HepG2 (cell line): ENCODE measurements at regions not wholly inside any gene's neighbourhood (a gene's known extent, or its start where the extent isn't known, plus 50 kb on each side); places are given as distances from the start of the nearest gene placed in this dataset.

Experiments
- ATAC-seq: fragments of 200-7000 bp; cut with Tn5 transposase; 3 replicates; pipeline ENCODE4 v1.9.1; 2020; ENCODE audit warnings: mild to moderate bottlenecking, moderate library complexity
- BruUV-seq: library from RNA; stranded (reverse); fragments of 400-500 nt; replicated peaks from 2 replicates; lab custom pipeline; 2021; lab: Mats Ljungman, UMichigan
- CTCF ChIA-PET: fragments of 300-600 bp; formaldehyde crosslinking; extraction: SDS; loops from one replicate; lab custom pipeline; 2021; ENCODE audit warnings: low total read pairs, inconsistent platforms, low intra/inter-chr PET ratio; lab: Yijun Ruan, JAX
- POLR2A ChIA-PET: fragments of 350-600 bp; sonication (Branson Sonifier 250); formaldehyde crosslinking; loops from one replicate; lab custom pipeline; 2020; ENCODE audit warnings: antibody characterized with exemption, inconsistent platforms; lab: Yijun Ruan, JAX
- DNase-seq: peaks from one replicate; pipeline ENCODE4 v3.0.0-alpha.2; 2015; ENCODE audit warnings: low spot score
- FAIRE-seq: peaks from 3 replicates; lab custom pipeline; 2011; peaks lifted over from hg19 to GRCh38; lab: Jason Lieb, UNC
- H2AFZ ChIP-seq: one replicate; pipeline ENCODE4 v1.6.1; 2011; ENCODE audit warnings: low read length, inconsistent platforms
- H3K27ac ChIP-seq: fragments of 300-600 bp; 3 replicates; pipeline ENCODE4 v1.8.0; 2011; ENCODE audit warnings: mixed run types, mild to moderate bottlenecking, mixed read lengths, low read length, inconsistent platforms; ENCODE audit not compliant: insufficient read depth; ENCODE audit errors: extremely low read length
- H3K27me3 ChIP-seq, 2 experiments: fragments of 200-600 bp in 1 of 2; 2 replicates in 1 of 2; 3 replicates in 1 of 2; pipeline versions ENCODE4 v1.6.0 to v1.8.0; 2011; ENCODE audit warnings: low read length in 2 of 2, mild to moderate bottlenecking in 2 of 2, moderate library complexity in 2 of 2, inconsistent platforms in 1 of 2; ENCODE audit not compliant: insufficient read depth in 2 of 2, control insufficient read depth in 1 of 2
- H3K36me3 ChIP-seq, 2 experiments: fragments of 200-600 bp in 1 of 2; replicated peaks in 1 of 2; 2 replicates in 1 of 2; 3 replicates in 1 of 2; pipeline versions ENCODE4 v1.5.1 to v1.8.0; 2011; ENCODE audit warnings: low read length in 2 of 2, inconsistent platforms in 1 of 2; ENCODE audit not compliant: insufficient read depth in 2 of 2, control insufficient read depth in 1 of 2
- H3K4me1 ChIP-seq: 2 replicates; pipeline ENCODE4 v1.5.1; 2012; ENCODE audit warnings: low read length, inconsistent platforms; ENCODE audit not compliant: insufficient read depth
- H3K4me2 ChIP-seq: 2 replicates; pipeline ENCODE4 v1.6.0; 2011; ENCODE audit warnings: low read depth, low read length, inconsistent platforms
- H3K4me3 ChIP-seq, 3 experiments: fragments of 200-600 bp in 1 of 3; sonication (generic), shearing (Covaris generic) in 1 of 3; replicated peaks in 1 of 3; 2 replicates each; pipeline ENCODE4 v1.5.1; 2011 to 2016; ENCODE audit warnings: low read length in 3 of 3, inconsistent platforms in 2 of 3, low read depth in 2 of 3, mild to moderate bottlenecking in 2 of 3, control low read depth in 1 of 3, mixed read lengths in 1 of 3; ENCODE audit not compliant: insufficient read depth in 1 of 3
- H3K79me2 ChIP-seq: one replicate; pipeline ENCODE4 v1.6.1; 2011; ENCODE audit warnings: low read length, inconsistent platforms; ENCODE audit not compliant: insufficient read depth
- H3K9ac ChIP-seq: 2 replicates; pipeline ENCODE4 v1.6.0; 2011; ENCODE audit warnings: mild to moderate bottlenecking, low read depth, low read length, inconsistent platforms; ENCODE audit not compliant: insufficient read depth
- H3K9me3 ChIP-seq: 2 replicates; pipeline ENCODE4 v1.5.1; 2012; ENCODE audit warnings: mild to moderate bottlenecking, low read length
- H4K20me1 ChIP-seq: 2 replicates; pipeline ENCODE4 v1.6.0; 2011; ENCODE audit warnings: inconsistent platforms, mild to moderate bottlenecking, low read length, moderate library complexity; ENCODE audit not compliant: insufficient read depth
- AKNA ChIP-seq: sonication (generic); formaldehyde crosslinking; IDR thresholded peaks from 2 replicates; pipeline ENCODE4 v1.4.0; 2020; ENCODE audit warnings: missing genetic modification reagents, borderline replicate concordance
- HIVEP1 ChIP-seq: sonication (generic); formaldehyde crosslinking; IDR thresholded peaks from 2 replicates; pipeline ENCODE4 v1.4.0; 2020; ENCODE audit warnings: mild to moderate bottlenecking, missing genetic modification reagents
- HMGXB3 ChIP-seq: sonication (generic); formaldehyde crosslinking; IDR thresholded peaks from 2 replicates; pipeline ENCODE4 v1.4.0; 2020; ENCODE audit warnings: missing genetic modification reagents, borderline replicate concordance
- KIAA2018 ChIP-seq: sonication (generic); formaldehyde crosslinking; IDR thresholded peaks from 2 replicates; pipeline ENCODE4 v1.5.0; 2020; ENCODE audit warnings: mild to moderate bottlenecking, missing genetic modification reagents, borderline replicate concordance
- TFDP2 ChIP-seq: sonication (generic); formaldehyde crosslinking; IDR thresholded peaks from 2 replicates; pipeline ENCODE4 v1.4.0; 2020; ENCODE audit warnings: missing genetic modification reagents
- WGBS: methylation state at CpG from one replicate; pipeline ENCODE4 v1.1.6; 2017; ENCODE audit warnings: low lambda C conversion rate; 5-methylcytosine and 5-hydroxymethylcytosine counted together
- in situ Hi-C: cut with HindIII; loops from 2 replicates; pipeline ENCODE4 v1.10.0; 2017; ENCODE audit warnings: low pct_unique_long_range_greater_than_20kb; ENCODE audit not compliant: extremely low pct_ligation_motif_present
- intact Hi-C: fragments of 100-400 bp; cut with micrococcal nuclease; formaldehyde crosslinking; loops from one replicate; pipeline ENCODE4 v1.10.0; 2022; ENCODE audit not compliant: unreplicated experiment

GRCh38 chr11:27210531-27210930 lies 152.5 kb downstream of the CCDC34 start:
- H3K4me1 ChIP-seq: peaks cover 35% of the 10 kb centered on the region
- H3K79me2 ChIP-seq: no peaks in the 10 kb centered on the region
- H3K27ac ChIP-seq: no peak overlapping the region
- H4K20me1 ChIP-seq: no peaks in the 10 kb centered on the region
- no peaks in the 10 kb centered on the region for H3K27me3 ChIP-seq
- POLR2A ChIA-PET: no interaction called here
- DNase-seq (no peak), ATAC-seq (no peak), FAIRE-seq (no peak)
- 60% methylated on average over 5 of the region's 5 CpGs for WGBS
- no peak overlapping the region for H3K4me3 ChIP-seq
- intact Hi-C loops (no loop called here), in situ Hi-C loops (no loop called here)
- BruUV-seq: no TSS peak
- CTCF ChIA-PET: no interaction called here
- H3K4me2 ChIP-seq: no peak overlapping the region
- H3K9me3 ChIP-seq: no peaks in the 10 kb centered on the region
- no peak overlapping the region for H2AFZ ChIP-seq
- no peaks in the 10 kb centered on the region for H3K36me3 ChIP-seq
- no peak overlapping the region for H3K9ac ChIP-seq
- TF ChIP-seq HIVEP1 (CRISPR knock-in tag) (no peak), TFDP2 (CRISPR knock-in tag) (no peak), AKNA (CRISPR knock-in tag) (no peak), KIAA2018 (no peak), HMGXB3 (CRISPR knock-in tag) (no peak)
